Fibroblast of skin of back (primary cell): ENCODE measurements at regions not wholly inside any gene's neighbourhood (a gene's known extent, or its start where the extent isn't known, plus 50 kb on each side); places are given as distances from the start of the nearest gene placed in this dataset.
A peak's percentile ranks its signal among the peaks of the same experiment; 100 is the strongest.

Experiments used
- DNase-seq: peaks from one replicate; pipeline ENCODE4 v3.0.0-alpha.2; 2013

- peak; percentile 74 for DNase-seq
Observed at GRCh38 chr15:84550503-84550902, 50.3 kb upstream of the ZSCAN2 start.
